ENCODE measurements at regions not wholly inside any gene's neighbourhood (a gene's known extent, or its start where the extent isn't known, plus 50 kb on each side); places are given as distances from the start of the nearest gene placed in this dataset.

DNA sequence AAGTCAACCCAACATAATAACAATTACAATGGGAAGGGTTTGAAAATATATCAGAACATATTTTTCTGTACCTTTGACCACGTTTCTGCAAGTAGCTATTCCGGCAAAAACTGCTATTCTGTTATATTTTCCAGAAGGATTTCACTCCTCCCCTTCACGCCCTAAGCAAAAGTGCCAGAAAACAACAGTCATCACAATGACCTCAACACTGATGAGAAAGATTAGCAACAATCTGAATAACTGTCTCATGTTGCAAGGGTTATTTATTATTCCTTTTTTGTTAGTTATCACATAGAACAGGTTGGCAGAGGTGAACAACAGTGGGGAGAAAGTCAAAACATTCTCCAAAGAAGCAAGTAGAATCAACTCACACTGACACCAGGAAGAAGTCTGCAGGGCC lies 269.4 kb upstream of the ARRDC4 start:
- TF ChIP-seq, protein P1, sequence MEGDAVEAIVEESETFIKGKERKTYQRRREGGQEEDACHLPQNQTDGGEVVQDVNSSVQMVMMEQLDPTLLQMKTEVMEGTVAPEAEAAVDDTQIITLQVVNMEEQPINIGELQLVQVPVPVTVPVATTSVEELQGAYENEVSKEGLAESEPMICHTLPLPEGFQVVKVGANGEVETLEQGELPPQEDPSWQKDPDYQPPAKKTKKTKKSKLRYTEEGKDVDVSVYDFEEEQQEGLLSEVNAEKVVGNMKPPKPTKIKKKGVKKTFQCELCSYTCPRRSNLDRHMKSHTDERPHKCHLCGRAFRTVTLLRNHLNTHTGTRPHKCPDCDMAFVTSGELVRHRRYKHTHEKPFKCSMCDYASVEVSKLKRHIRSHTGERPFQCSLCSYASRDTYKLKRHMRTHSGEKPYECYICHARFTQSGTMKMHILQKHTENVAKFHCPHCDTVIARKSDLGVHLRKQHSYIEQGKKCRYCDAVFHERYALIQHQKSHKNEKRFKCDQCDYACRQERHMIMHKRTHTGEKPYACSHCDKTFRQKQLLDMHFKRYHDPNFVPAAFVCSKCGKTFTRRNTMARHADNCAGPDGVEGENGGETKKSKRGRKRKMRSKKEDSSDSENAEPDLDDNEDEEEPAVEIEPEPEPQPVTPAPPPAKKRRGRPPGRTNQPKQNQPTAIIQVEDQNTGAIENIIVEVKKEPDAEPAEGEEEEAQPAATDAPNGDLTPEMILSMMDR (IDR thresholded peaks at IDR 0.05; ENCODE audit: extremely low read depth in 1 of 2, insufficient read depth in 1 of 2, low read depth in 1 of 2, low read length in 2 of 2): no peak
- TF ChIP-seq EZH2 (IDR thresholded peaks at IDR 0.05; ENCODE audit: borderline replicate concordance, low read depth, low read length, severe bottlenecking): no peak
- TF ChIP-seq POLR2A (IDR thresholded peaks at IDR 0.05; ENCODE audit: low read depth, low read length): no peak

Data from endothelial cell of umbilical vein (primary cell).